Calu3 (cell line): ENCODE measurements at regions not wholly inside any gene's neighbourhood (a gene's known extent, or its start where the extent isn't known, plus 50 kb on each side); places are given as distances from the start of the nearest gene placed in this dataset.

Source experiments
- BruUV-seq: library from RNA; stranded (reverse); fragments of 400-500 nt; replicated peaks from 2 replicates; lab custom pipeline; 2021; lab: Mats Ljungman, UMichigan
- CTCF ChIA-PET: fragments of 300-600 bp; sonication (Branson Sonifier 250); formaldehyde crosslinking; loops from one replicate; lab custom pipeline; 2022; ENCODE audit warnings: antibody characterized with exemption; lab: Charles Lee
- DNase-seq: peaks from one replicate; pipeline ENCODE4 v3.0.0; 2022
- H3K27ac Mint-ChIP-seq: one replicate; pipeline ENCODE4 v1.8.0; 2022; ENCODE audit warnings: mixed read lengths; ENCODE audit not compliant: unreplicated experiment
- H3K27me3 Mint-ChIP-seq: one replicate; pipeline ENCODE4 v1.8.0; 2022; ENCODE audit warnings: mixed read lengths; ENCODE audit not compliant: unreplicated experiment
- H3K36me3 Mint-ChIP-seq: one replicate; pipeline ENCODE4 v1.8.0; 2022; ENCODE audit warnings: mild to moderate bottlenecking, moderate library complexity, mixed read lengths; ENCODE audit not compliant: insufficient read depth, unreplicated experiment
- H3K4me1 Mint-ChIP-seq: one replicate; pipeline ENCODE4 v1.8.0; 2022; ENCODE audit warnings: mild to moderate bottlenecking, low read depth, mixed read lengths; ENCODE audit not compliant: unreplicated experiment
- H3K4me3 Mint-ChIP-seq: one replicate; pipeline ENCODE4 v1.8.0; 2022; ENCODE audit warnings: mild to moderate bottlenecking, low read depth, moderate library complexity, mixed read lengths; ENCODE audit not compliant: unreplicated experiment
- H3K9me3 Mint-ChIP-seq: one replicate; pipeline ENCODE4 v1.8.0; 2022; ENCODE audit warnings: low read depth, mixed read lengths; ENCODE audit not compliant: unreplicated experiment
- CTCF ChIP-seq: fragments of 200-600 bp; IDR thresholded peaks from one replicate; pipeline ENCODE4 v1.8.0; 2022; ENCODE audit warnings: antibody characterized with exemption; ENCODE audit not compliant: unreplicated experiment
- intact Hi-C: fragments of 100-400 bp; cut with micrococcal nuclease; formaldehyde crosslinking; loops from one replicate; pipeline ENCODE4 v1.10.0; 2022; ENCODE audit not compliant: unreplicated experiment

GRCh38 chr20:12623870-12624269, 384.9 kb upstream of the SPTLC3 start:
- no peaks in the 10 kb centered on the region for H3K27me3 Mint-ChIP-seq
- no TSS peak for BruUV-seq

GRCh38 chr20:12627485-12627884, 381.3 kb upstream of the SPTLC3 start:
- no TSS peak for BruUV-seq
- no peak for TF ChIP-seq CTCF
- H3K9me3 Mint-ChIP-seq, result no peaks in the 10 kb centered on the region
- no peak overlapping the region for H3K4me3 Mint-ChIP-seq
- no peaks in the 10 kb centered on the region for H3K27me3 Mint-ChIP-seq
- H3K4me1 Mint-ChIP-seq, result no peaks in the 10 kb centered on the region
- intact Hi-C loops, result no loop called here
- no peak for DNase-seq
- H3K27ac Mint-ChIP-seq, result no peak overlapping the region
- CTCF ChIA-PET, result no interaction called here
- H3K36me3 Mint-ChIP-seq, result no peaks in the 10 kb centered on the region

More at GRCh38 chr20:12623870-12624269, 384.9 kb upstream of the SPTLC3 start:
- no peaks in the 10 kb centered on the region for H3K36me3 Mint-ChIP-seq
- H3K27ac Mint-ChIP-seq, result no peak overlapping the region
- no peaks in the 10 kb centered on the region for H3K9me3 Mint-ChIP-seq
- H3K4me3 Mint-ChIP-seq, result no peak overlapping the region
- TF ChIP-seq CTCF, result no peak
- CTCF ChIA-PET, result no interaction called here
- no peaks in the 10 kb centered on the region for H3K4me1 Mint-ChIP-seq
- intact Hi-C loops, result no loop called here
- DNase-seq, result no peak

GRCh38 chr20:12638633-12639312, 370.0 kb upstream of the SPTLC3 start:
- Mint-ChIP-seq H3K4me3 (no peak overlapping the region), H3K27me3 (no peaks in the 10 kb centered on the region), H3K9me3 (no peaks in the 10 kb centered on the region), H3K4me1 (no peaks in the 10 kb centered on the region), H3K27ac (no peak overlapping the region), H3K36me3 (no peaks in the 10 kb centered on the region)
- no peak for TF ChIP-seq CTCF
- CTCF ChIA-PET, result no interaction called here
- BruUV-seq, result no TSS peak
- intact Hi-C loops, result no loop called here
- DNase-seq, result no peak

GRCh38 chr20:12640251-12640650, 368.5 kb upstream of the SPTLC3 start:
- CTCF ChIA-PET, result no interaction called here
- intact Hi-C loops, result no loop called here
- Mint-ChIP-seq H3K27ac (no peak overlapping the region), H3K36me3 (no peaks in the 10 kb centered on the region), H3K27me3 (no peaks in the 10 kb centered on the region), H3K9me3 (no peaks in the 10 kb centered on the region), H3K4me1 (no peaks in the 10 kb centered on the region), H3K4me3 (no peak overlapping the region)
- TF ChIP-seq CTCF, result no peak
- DNase-seq, result no peak
- BruUV-seq, result no TSS peak
